HG03432 (cell line): ENCODE measurements at regions not wholly inside any gene's neighbourhood (a gene's known extent, or its start where the extent isn't known, plus 50 kb on each side); places are given as distances from the start of the nearest gene placed in this dataset.
"Not testable (repeated sequence)": the region's sequence is repeated elsewhere in the genome, so short reads cannot be mapped to it uniquely, and the experiment has no call there.

Source experiments
- ATAC-seq: cut with Tn5 transposase; IDR thresholded peaks from one replicate; pipeline ENCODE4 v1.9.1; 2021; ENCODE audit warnings: mild to moderate bottlenecking, moderate library complexity; ENCODE audit not compliant: unreplicated experiment

DNA sequence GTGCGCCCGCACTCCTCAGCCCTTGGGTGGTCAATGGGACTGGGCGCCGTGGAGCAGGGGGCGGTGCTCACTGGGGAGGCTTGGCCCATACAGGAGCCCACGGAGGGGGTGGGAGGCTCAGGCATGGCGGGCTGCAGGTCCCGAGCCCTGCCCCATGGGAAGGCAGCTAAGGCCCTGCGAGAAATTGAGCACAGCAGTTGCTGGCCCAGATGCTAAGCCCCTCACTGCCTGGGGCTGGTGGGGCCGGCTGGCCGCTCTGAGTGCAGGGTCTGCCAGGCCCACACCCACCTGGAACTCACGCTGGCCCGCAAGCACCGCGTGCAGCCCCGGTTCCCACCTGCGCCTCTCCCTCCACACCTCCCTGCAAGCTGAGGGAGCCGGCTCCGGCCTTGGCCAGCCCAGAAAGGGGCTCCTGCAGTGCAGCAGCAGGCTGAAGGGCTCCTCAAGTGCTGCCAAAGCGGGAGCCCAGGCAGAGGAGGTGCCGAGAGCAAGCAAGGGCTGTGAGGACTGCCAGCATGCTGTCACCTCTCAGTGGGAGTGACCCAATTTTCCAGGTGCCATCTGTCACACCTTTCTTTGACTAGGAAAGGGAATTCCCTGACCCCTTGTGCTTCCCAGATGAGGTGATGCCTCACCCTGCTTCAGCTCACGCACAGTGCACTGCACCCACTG is 642.3 kb upstream of the SYNCRIP start:
- not testable (repeated sequence) for ATAC-seq

DNA sequence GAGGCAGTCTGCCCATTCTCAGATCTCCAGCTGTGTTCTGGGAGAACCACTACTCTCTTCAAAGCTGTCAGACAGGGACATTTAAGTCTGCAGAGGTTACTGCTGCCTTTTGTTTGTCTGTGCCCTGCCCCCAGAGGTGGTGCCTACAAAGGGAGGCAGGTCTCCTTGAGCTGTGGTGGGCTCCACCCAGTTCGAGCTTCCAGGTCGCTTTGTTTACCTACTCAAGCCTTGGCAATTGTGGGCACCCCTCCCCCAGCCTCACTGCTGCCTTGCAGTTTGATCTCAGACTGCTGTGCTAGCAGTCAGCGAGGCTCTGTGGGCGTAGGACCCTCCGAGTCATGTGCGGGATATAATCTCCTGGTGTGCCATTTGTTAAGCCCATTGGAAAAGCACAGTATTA is 640.9 kb upstream of the SYNCRIP start:
- ATAC-seq, result not testable (repeated sequence)

DNA sequence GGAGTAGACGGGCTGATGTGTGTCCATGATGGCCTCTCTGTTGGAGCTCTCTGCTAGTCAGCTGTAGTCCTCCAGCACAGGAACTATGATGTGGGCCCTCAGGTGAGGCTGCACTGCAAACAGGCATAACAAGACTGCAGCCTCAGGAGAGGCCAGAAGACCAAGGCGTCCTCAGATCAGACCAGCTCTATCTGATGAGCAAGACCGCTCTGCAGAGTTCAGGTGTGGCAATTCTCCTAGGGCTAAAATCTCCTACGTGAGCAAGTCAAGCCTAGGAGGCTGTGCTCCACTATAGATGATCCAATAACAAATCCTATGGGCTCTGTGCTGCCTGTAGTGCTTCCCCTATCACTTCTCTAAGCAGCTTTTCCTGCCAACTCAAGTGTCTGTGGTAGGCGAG is 633.4 kb upstream of the SYNCRIP start:
- no peak for ATAC-seq

DNA sequence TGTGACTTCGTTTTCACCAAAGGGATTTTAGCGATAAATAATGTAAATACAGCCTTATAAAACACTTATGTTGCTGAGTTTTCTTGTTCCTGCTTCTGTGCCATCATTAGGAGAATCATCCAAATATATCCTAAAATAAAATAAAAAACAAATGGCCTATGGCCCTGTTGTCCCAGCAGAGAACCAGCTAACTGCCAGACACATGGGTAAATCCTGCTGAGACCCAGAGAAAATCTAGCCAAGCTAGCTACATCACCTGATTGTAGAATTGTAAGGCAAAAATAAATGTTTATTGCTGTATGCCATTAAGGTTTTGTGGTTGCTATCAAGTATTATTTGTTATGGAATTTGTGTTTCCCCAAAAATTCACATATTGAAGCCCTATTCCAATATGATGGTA is 631.2 kb upstream of the SYNCRIP start:
- no peak for ATAC-seq

DNA sequence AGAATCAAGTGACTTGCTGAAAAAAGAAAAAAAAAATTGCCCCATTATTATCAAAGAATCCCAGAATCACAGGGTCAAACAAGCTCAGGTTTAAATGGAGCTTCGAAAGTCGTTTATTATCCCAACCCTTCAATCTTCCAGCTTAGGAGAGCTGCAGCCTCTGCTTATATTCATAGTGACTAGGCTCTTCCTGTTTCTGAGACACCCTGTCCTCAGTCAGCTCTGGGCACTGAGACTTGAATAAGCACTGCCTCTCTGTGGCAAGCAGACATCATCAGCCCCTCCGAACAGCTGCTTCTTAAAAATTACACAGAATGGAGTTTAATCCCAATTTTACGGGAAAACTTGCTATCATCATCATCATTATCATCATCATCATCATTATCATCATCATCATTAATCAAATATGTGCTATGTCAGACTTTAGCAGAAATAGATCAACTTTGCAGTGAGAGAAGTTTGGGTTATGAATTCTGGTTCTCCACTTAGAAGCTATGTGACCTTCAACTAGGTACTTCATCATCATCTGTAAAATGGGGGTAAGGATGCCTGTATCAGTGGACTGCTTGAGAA is 614.0 kb upstream of the SYNCRIP start:
- ATAC-seq, result no peak

DNA sequence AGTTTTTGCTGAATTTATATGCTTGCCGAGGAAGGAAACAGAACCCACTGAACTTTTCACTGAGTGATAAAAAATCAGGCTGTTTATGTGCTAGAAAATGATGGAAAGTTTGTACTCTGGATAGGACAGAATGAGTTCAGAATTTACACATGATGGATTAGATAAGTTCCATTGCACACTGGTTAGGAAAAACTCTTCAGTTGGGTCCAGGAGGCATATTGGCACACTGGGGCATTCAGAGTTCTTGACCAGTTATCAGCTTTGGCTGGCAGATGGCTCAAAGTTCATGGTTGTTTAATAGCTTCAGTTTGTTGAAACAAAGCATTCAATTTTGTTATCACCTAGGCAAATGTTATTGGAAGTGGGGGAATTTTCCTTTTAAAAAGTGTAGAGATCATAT is 613.3 kb upstream of the SYNCRIP start:
- no peak for ATAC-seq

DNA sequence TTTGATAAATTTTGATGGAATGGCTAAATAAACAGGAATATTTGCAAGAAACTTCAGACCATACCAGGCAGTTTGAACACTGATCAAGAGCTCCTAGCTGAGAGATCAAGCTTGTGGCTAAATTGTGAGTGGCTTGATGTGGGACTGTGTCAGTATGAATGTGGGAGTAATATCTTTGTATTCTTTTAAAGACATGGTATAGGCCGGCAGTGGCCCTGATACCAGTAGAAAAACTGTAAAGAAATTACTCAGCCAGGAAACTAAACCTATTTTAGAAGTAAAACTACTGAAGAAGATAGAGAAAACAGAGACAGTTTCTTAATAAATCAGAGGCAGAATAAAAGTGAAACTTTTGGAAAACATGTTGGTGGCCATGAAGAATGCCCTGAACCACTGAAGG is 608.4 kb upstream of the SYNCRIP start:
- ATAC-seq, result no peak

DNA sequence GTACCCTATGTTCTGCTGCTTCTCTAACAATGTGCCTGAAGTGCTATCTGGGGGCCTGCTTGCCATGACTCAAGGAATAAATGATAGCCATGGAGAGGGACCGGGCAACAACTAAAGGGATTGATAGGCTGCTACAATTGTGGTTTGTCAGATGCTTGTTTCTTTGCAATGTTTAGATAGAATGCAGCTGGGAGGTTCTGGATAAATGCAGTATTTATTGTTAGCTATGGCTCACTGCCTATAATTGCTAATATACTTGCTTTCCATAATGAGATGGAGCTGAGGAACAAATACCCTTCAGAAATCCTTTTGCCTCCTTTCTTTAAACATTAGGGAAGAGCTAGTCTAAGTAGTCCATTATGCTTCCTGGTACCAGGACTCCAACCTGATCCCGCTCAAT is 575.2 kb upstream of the SYNCRIP start:
- ATAC-seq, result no peak

DNA sequence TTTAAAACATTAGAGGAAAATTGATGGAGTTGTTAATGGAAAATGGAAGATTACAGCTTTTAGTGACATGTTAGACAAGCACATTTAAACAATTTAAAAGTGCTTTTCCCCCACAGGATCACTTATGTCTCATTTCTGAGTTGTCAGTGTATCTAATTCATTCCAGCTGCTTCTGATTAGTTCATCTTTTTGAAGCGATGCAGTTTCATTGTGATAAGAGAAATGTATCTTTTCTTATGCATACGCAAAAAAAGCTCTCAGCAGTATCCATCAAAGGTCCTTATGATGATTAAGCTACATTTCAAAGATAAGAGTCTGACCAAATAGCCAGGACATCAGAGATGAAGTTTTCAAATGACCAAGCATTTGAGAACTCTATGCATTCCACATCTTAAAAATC is 572.6 kb upstream of the SYNCRIP start:
- ATAC-seq, result no peak

DNA sequence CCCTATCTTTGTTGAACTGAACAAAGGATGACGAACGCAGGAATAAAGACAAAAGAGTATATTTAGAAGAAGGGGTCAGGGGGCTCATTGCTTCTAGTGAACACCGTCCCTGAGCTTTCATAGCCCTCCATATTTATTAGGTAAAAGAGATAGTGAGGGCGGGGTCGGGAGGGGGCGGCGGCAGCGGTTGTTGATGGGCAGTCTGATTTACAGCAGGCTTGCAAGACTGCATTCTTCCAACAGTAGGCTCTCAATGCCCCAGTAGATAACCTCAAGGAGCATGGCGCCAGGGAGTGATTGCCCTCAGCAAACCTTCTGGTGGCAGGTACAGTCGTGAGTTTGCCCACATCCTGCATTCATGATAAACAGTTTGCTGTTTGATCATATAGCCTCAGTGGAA is 563.3 kb upstream of the SYNCRIP start:
- no peak for ATAC-seq

DNA sequence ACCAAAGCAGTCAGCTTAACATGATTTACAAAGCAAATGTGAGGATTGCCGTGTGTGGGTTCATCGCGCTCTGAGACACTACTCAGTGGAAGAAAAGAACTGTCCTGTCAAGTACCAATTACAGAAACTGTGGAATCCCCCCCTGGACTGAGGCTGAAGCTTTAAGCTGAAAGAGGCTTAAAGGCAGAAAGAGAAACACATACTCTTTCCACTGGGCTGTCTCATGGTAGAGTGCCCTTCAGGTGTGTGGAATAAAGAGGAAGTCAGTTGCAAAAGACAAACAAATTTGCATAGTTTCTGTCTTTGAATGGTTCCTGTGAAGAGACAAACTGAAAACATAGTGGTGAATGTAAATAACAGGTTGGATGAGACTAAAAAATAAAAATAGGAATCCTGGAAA is 560.4 kb upstream of the SYNCRIP start:
- ATAC-seq, result no peak

DNA sequence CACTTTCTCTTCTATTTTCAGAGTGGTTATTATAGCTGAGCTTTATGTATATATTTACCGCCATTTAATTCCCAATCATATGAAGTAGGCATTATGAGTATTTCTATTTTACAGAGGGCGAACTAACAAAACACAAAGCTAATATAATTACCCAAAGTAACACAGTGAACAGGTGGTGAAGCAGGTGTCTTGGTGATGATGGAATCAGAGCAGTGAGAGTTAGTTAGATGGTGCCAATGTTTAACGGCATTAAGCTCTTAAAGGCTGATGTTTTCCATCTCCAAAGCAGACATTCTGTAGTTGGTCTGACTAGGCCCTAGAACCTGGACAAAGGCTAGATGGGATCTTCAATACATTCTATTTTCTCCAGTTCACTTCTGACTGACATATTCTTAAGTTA is 551.1 kb upstream of the SYNCRIP start:
- no peak for ATAC-seq

DNA sequence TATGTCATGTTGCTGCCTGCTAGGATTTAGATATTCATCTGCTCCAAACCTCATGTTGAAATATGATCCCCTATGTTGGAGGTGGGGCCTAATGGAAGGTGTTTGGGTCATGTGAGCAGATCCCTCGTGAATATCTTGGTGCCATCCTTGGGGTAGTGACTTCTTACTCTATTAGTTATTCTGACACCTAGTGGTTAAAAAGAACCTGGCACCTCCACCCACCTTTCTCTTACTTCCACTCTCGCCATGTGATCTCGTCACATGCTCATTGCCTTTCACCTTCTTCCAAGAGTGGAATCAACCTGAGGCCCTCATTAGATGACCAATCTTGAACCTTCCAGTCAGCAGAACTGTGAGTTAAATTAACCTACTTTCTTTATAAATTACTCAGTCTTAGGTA is 549.4 kb upstream of the SYNCRIP start:
- peak; percentile 91 for ATAC-seq

DNA sequence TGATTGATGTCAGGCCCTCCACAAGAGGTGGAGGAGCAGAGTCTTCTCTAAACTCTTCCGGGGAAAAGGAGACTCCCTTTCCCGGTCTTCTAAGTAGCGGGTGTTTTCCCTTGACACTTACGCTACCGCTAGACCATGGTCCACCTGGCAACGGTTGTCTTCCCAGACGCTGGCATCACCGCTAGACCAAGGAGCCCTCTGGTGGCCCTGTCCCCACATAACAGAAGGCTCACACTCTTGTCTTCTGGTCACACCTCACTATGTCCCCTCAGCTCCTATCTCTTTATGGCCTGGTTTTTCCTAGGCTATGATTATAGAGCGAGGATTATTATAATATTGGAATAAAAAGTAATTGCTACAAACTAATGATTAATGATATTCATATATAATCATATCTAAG is 532.5 kb upstream of the SYNCRIP start:
- ATAC-seq, result not testable (repeated sequence)

DNA sequence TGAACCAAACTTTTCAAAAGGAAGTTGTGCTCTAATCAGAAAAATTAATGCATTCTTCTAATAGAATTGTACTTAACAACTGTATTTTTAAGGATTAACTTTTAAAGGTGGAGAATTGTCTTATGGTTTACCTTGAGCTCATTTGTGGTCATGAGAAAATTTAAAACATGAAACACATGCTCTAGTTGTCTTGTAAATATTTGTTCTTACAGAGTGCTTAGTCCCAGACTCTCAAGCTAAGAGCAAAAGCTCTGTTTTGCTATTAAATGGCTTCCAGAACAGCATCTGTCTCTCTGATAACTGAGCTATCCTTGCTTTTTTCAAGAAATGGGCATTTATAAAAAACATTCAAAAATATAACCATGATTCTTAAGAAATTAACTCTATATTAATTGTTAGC is 512.2 kb upstream of the SYNCRIP start:
- ATAC-seq, result no peak

DNA sequence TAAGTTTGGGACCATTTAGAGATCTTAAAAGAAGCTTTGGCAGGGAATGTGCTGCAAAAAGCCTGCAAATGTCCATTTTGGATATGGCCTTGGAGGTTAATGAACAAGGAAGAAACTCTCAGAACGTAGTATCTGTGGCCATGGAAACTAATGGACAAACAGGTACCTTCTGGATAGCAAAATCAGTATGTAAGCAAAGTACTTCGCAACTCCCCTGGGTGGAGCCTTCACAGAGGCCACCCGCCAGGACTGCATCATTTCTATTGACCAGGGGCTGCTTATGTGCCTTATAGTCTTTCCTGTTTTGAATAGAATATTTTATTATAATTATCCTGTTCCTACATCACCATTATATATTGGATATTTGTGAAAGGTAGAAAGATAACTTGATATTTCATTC is 510.8 kb upstream of the SYNCRIP start:
- ATAC-seq, result no peak

DNA sequence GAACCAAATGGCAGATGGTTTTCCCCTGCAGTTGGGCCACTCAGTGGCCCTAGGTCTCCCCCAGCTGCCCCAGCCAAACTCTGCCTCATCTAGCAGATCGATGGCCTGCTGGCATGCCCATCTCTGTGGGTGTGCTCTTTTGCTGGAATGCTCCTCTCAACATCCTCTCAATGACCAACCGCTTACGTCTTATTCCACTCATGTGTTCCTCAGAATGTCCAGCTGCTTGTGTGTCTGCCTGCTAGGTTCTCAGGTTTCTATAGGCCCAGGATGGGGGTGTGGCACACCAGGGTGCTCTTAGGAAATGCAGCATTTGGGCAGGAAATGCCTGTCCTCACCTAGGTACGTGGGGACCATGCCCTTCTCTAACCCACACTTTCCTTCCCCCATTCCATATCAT is 509.9 kb upstream of the SYNCRIP start:
- ATAC-seq, result no peak

DNA sequence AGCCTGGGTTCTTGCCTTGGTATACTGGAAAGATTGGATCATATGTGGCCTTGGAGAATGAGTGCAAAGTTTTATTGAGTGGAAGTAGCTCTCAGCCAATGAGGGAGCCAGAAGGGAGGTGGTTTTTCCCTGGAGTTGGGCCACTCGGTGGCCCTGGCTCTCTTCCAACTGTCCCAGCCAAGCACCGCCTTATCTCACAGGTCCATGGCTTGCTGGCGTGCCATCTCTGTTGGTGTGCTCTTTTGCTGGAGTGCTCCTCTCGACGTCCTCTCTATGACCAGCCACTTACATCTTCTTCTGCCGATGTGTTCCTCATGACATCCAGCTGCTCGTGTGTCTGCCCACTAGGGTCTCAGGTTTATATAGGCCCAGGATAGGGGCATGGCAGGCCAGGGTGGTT is 505.9 kb upstream of the SYNCRIP start:
- ATAC-seq, result no peak

DNA sequence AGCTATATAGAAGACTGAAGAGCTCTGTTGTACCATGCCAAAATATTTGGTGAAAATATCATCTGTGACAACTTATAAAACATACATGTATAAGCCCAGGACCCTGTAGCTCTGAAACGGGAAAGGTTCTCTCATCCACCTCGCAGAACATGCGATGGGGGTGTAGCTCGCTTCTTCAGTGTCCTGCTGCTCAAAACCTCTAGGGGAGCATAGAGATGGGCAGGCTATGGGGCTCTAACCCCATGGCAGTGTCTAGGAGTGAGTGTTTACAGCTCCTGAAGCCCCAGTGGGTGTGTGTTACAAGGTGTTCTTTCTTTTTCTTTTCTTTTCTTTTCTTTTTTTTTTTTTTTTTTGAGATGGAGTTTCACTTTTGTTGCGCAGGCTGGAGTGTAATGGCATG is 505.2 kb upstream of the SYNCRIP start:
- no peak for ATAC-seq

DNA sequence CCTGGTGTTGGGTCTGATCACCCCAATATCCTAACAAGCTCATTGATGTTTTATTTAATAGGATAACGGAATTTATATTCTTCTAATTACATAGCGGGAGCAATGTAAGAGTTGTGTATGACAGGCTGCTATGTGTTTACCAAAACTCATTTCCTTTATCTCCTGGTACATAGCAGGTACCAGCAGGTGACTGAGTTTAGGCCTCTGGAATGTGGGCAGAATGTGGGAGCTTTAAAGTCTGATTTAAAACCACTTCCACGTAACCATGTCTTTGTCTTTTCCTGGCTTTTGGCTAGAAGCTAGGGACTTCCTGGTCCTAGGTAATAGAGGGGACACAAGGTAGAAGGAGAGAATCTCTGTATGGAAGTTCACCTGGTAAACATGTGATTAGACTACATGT is 504.6 kb upstream of the SYNCRIP start:
- ATAC-seq, result no peak

DNA sequence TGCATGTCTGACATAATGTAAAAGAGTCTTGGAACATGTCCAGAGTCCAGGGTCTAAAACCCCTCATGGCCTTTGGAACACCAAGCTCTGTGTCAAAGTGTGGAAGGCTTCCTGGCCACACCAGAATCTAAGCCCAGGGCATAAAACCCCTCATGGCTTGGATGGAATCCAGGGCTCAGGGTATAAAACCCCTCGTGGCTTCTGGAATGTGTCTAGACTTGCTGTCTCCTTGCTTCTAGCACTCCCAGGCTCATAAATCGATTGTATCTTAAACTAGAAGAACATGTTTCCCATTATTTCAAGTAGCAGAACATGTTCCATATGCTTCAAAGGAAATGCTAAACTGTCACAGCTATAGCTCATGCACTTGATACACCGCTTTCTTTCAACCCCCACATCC is 504.1 kb upstream of the SYNCRIP start:
- not testable (repeated sequence) for ATAC-seq

DNA sequence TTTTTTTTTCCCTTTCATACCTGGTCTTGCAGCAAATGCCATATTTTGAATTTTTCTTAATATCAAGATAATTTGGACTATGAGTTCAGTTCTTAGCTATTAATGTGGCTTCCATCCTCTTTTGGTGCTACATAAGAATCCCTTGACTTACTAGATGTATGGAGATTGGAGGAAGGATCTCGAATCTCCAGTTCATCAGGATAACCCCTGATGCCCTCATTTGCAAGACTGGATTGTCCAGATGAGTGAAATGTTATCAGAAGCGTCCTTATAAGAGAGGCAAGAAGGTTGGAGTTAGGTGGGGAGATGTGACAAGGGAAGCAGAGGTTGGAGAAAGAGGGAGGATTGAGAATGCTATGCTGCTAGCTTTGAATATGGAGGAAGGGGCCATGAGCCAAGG is 499.6 kb upstream of the SYNCRIP start:
- no peak for ATAC-seq

DNA sequence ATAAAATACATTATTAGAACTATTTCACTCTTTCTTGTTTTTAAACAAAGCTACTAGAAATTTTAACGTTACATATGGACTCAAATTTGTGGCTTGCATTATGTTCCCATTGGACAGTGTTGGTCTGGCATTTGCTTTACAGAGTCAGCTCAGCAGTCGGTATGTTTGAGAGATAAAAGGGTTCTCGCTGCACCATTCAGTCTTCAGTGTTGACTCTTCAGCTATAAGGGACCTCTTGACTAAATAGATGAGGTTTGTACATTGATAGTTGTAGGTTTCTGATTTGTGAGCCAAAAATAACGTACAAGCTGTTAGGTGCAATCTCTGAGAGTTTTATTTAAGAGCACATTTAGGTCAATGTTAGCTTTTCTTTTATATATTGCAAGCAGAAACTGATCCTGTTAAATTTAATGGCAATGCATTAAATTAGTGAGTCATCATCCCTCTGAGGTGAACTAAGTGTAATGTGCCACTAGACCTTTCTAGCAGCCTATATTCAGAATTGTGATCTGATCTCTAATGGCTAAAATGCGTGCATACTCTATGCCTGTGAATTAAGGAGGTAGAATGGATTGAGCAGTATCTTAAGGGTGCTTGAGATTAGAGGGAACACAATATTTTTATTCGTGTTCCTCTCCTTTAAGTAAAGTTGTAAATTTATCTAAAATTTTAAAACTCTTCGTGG is 485.6 kb upstream of the SYNCRIP start:
- ATAC-seq, result no peak
